H1 (cell line): ENCODE measurements at regions not wholly inside any gene's neighbourhood (a gene's known extent, or its start where the extent isn't known, plus 50 kb on each side); places are given as distances from the start of the nearest gene placed in this dataset.

Source experiments
- CTCF ChIA-PET: fragments of 300-600 bp; sonication (Branson Sonifier 250); formaldehyde crosslinking; loops from one replicate; lab custom pipeline; 2021; ENCODE audit not compliant: partially characterized antibody; lab: Charles Lee
- POLR2A ChIA-PET: fragments of 300-600 bp; sonication (Branson Sonifier 250); formaldehyde crosslinking; loops from one replicate; lab custom pipeline; 2021; ENCODE audit warnings: inconsistent platforms; ENCODE audit not compliant: partially characterized antibody; lab: Charles Lee
- DNase-seq, 2 experiments: peaks; one replicate each; pipeline versions ENCODE4 v3.0.0 to v3.0.0-alpha.2; 2010 to 2022; ENCODE audit warnings: low spot score in 2 of 2, low read depth in 1 of 2, mixed read lengths in 1 of 2
- FAIRE-seq: peaks from 2 replicates; lab custom pipeline; 2011; peaks lifted over from hg19 to GRCh38; lab: Jason Lieb, UNC
- H2AFZ ChIP-seq: 2 replicates; pipeline ENCODE4 v1.8.1; 2012; ENCODE audit warnings: low read length, inconsistent platforms
- H2AK5ac ChIP-seq: 2 replicates; pipeline ENCODE4 v1.6.1; 2013; ENCODE audit warnings: low read depth, low read length
- H2BK120ac ChIP-seq: replicated peaks from 2 replicates; pipeline ENCODE3; 2013; ENCODE audit warnings: low read depth, low read length, inconsistent platforms
- H2BK12ac ChIP-seq: 2 replicates; pipeline ENCODE4 v1.6.1; 2013; ENCODE audit warnings: low read depth, low read length
- H2BK15ac ChIP-seq: 2 replicates; pipeline ENCODE4 v1.6.1; 2013; ENCODE audit warnings: low read length
- H2BK20ac ChIP-seq: 2 replicates; pipeline ENCODE4 v1.6.1; 2013; ENCODE audit warnings: low read length
- H2BK5ac ChIP-seq: 2 replicates; pipeline ENCODE4 v1.6.1; 2013; ENCODE audit warnings: low read depth, low read length
- H3K14ac ChIP-seq: 2 replicates; pipeline ENCODE4 v1.6.1; 2013; ENCODE audit warnings: inconsistent platforms; ENCODE audit not compliant: insufficient read length
- H3K18ac ChIP-seq: 2 replicates; pipeline ENCODE4 v1.6.1; 2013; ENCODE audit warnings: low read length; ENCODE audit errors: extremely low read depth
- H3K23ac ChIP-seq: 2 replicates; pipeline ENCODE4 v1.6.1; 2013; ENCODE audit warnings: inconsistent platforms; ENCODE audit not compliant: insufficient read length
- H3K23me2 ChIP-seq: 2 replicates; pipeline ENCODE4 v1.6.1; 2013; ENCODE audit warnings: low read depth, low read length
- H3K27ac ChIP-seq: 2 replicates; pipeline ENCODE4 v1.6.1; 2011; ENCODE audit warnings: low read depth, low read length, inconsistent platforms
- H3K27me3 ChIP-seq, 4 experiments: replicated peaks in 1 of 4; 1 replicate in 1 of 4; 2 replicates in 3 of 4; pipeline versions ENCODE4 v1.6.1 to v1.8.1; 2011 to 2013; ENCODE audit warnings: low read length in 3 of 4, mild to moderate bottlenecking in 3 of 4, inconsistent platforms in 2 of 4, mixed read lengths in 2 of 4, moderate library complexity in 1 of 4; ENCODE audit not compliant: control insufficient read depth in 3 of 4, insufficient read depth in 3 of 4; ENCODE audit errors: extremely low read depth in 1 of 4
- H3K36me3 ChIP-seq, 4 experiments: 2 replicates each; pipeline versions ENCODE4 v1.6.1 to v1.8.1; 2011 to 2013; ENCODE audit warnings: mild to moderate bottlenecking in 4 of 4, low read length in 3 of 4, moderate library complexity in 2 of 4, control low read depth in 1 of 4, inconsistent platforms in 1 of 4; ENCODE audit not compliant: insufficient read depth in 4 of 4, control insufficient read depth in 2 of 4
- H3K4ac ChIP-seq: replicated peaks from 2 replicates; pipeline ENCODE3; 2013; ENCODE audit warnings: low read length, low read depth, mixed read lengths, inconsistent platforms; ENCODE audit not compliant: insufficient read length
- H3K4me1 ChIP-seq, 4 experiments: replicated peaks in 1 of 4; 1 replicate in 1 of 4; 2 replicates in 3 of 4; pipeline versions ENCODE4 v1.6.1 to v1.8.1; 2011 to 2013; ENCODE audit warnings: low read length in 3 of 4, inconsistent platforms in 2 of 4, mixed read lengths in 1 of 4; ENCODE audit not compliant: insufficient read depth in 4 of 4, control insufficient read depth in 3 of 4
- H3K4me2 ChIP-seq, 2 experiments: 2 replicates each; pipeline versions ENCODE4 v1.6.1 to v1.8.1; 2011 to 2013; ENCODE audit warnings: low read depth in 2 of 2, low read length in 2 of 2, control low read depth in 1 of 2, inconsistent platforms in 1 of 2, mild to moderate bottlenecking in 1 of 2; ENCODE audit not compliant: insufficient read depth in 1 of 2
- H3K4me3 ChIP-seq, 4 experiments: fragments of 200-600, 300-600 bp in 1 of 4; sonication (generic), shearing (Covaris generic), sonication (Bioruptor Twin) in 1 of 4; 2 replicates each; pipeline versions ENCODE4 v1.5.1 to v1.8.1; 2011 to 2016; ENCODE audit warnings: low read length in 4 of 4, low read depth in 3 of 4, control low read depth in 2 of 4, inconsistent platforms in 2 of 4, mild to moderate bottlenecking in 2 of 4, mixed read lengths in 1 of 4, moderate library complexity in 1 of 4; ENCODE audit not compliant: insufficient read depth in 2 of 4; ENCODE audit errors: extremely low read depth in 1 of 4
- H3K56ac ChIP-seq: replicated peaks from 2 replicates; pipeline ENCODE3; 2013; ENCODE audit warnings: low read depth, mild to moderate bottlenecking, mixed read lengths, low read length, inconsistent platforms; ENCODE audit not compliant: insufficient read length
- H3K79me1 ChIP-seq: 2 replicates; pipeline ENCODE4 v1.6.1; 2013; ENCODE audit warnings: low read depth, low read length, control low read depth
- H3K79me2 ChIP-seq, 2 experiments: 2 replicates each; pipeline versions ENCODE4 v1.6.1 to v1.8.1; 2012 to 2013; ENCODE audit warnings: low read length in 2 of 2, mild to moderate bottlenecking in 2 of 2, inconsistent platforms in 1 of 2; ENCODE audit not compliant: insufficient read depth in 2 of 2, control insufficient read depth in 1 of 2
- H3K9ac ChIP-seq, 4 experiments: replicated peaks in 1 of 4; 1 replicate in 1 of 4; 2 replicates in 3 of 4; pipeline versions ENCODE4 v1.6.1 to v1.8.1; 2011 to 2013; ENCODE audit warnings: low read depth in 3 of 4, low read length in 3 of 4, control low read depth in 2 of 4, mild to moderate bottlenecking in 2 of 4, moderate library complexity in 2 of 4, inconsistent platforms in 1 of 4; ENCODE audit errors: extremely low read depth in 1 of 4
- H3K9me3 ChIP-seq, 2 experiments: 2 replicates each; pipeline versions ENCODE4 v1.6.1 to v1.8.1; 2012 to 2013; ENCODE audit warnings: mild to moderate bottlenecking in 2 of 2, moderate library complexity in 2 of 2, control low read depth in 1 of 2, inconsistent platforms in 1 of 2, low read depth in 1 of 2, low read length in 1 of 2, mixed read lengths in 1 of 2; ENCODE audit not compliant: insufficient read depth in 2 of 2
- H4K20me1 ChIP-seq, 2 experiments: replicated peaks in 1 of 2; 2 replicates each; pipeline versions ENCODE3 to v1.8.1; 2011 to 2013; ENCODE audit warnings: inconsistent platforms in 2 of 2, low read length in 2 of 2, mild to moderate bottlenecking in 1 of 2; ENCODE audit not compliant: insufficient read depth in 2 of 2, control insufficient read depth in 1 of 2
- H4K5ac ChIP-seq: 2 replicates; pipeline ENCODE4 v1.6.1; 2013; ENCODE audit warnings: low read length, low read depth, mixed read lengths, inconsistent platforms; ENCODE audit not compliant: insufficient read length
- H4K8ac ChIP-seq: 2 replicates; pipeline ENCODE4 v1.8.0; 2013; ENCODE audit warnings: mild to moderate bottlenecking, moderate library complexity, low read length, inconsistent platforms; ENCODE audit not compliant: insufficient read depth; ENCODE audit errors: extremely low read depth
- H4K91ac ChIP-seq: replicated peaks from 2 replicates; pipeline ENCODE3; 2013; ENCODE audit warnings: low read length, mixed read lengths, inconsistent platforms; ENCODE audit not compliant: insufficient read length
- FOSL1 ChIP-seq: IDR thresholded peaks from 2 replicates; pipeline ENCODE4 v1.6.1; 2011; ENCODE audit warnings: mild to moderate bottlenecking, low read depth, low read length, moderate library complexity; ENCODE audit not compliant: insufficient read depth
- WGBS, 2 experiments: shearing (Covaris generic) in 1 of 2; methylation state at CpG; one replicate each; pipeline versions ENCODE4 v1.1.6 to v1.1.7; 2013 to 2015; ENCODE audit warnings: low lambda C conversion rate in 2 of 2, mixed read lengths in 2 of 2, inconsistent platforms in 1 of 2, low coverage in 1 of 2, missing lambda C conversion rate in 1 of 2; ENCODE audit not compliant: insufficient replicate concordance in 2 of 2, insufficient coverage in 1 of 2, insufficient read length in 1 of 2; ENCODE audit errors: extremely low coverage in 1 of 2, missing lambda C conversion rate in 1 of 2; 5-methylcytosine and 5-hydroxymethylcytosine counted together

DNA sequence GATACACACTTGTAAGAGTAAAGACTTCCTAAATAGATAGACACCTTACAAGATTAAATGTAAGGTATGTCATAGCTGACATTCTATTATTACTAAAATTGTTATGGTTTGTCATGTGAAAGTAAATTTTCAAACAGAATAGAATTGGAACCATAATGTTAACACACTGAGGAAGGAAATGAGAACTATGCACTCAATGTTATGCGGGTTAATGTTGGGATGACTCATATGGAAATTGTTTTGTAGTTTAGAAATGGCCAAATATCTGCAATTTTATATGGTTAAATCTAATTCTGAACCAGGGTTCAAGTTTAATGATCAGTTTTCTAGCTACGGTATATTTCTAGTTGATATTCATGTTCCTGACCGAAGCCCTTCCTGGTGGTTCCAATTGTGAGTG, 214.2 kb upstream of the ADO start:
- Histone ChIP-seq H3K4me3 (no peak overlapping the region), H3K4ac (no peak overlapping the region), H2AFZ (no peak overlapping the region), H2AK5ac (no peak overlapping the region), H2BK120ac (no peak overlapping the region), H3K18ac (no peak overlapping the region), H3K56ac (no peak overlapping the region), H3K23ac (no peak overlapping the region), H3K9ac (no peak overlapping the region), H2BK20ac (no peak overlapping the region), H3K4me1 (peaks cover 0 to 2% (median 0%) of the 10 kb centered on the region in 4 experiments; a peak in 1 of 7 replicates), H3K23me2 (no peaks in the 10 kb centered on the region), H3K14ac (no peak overlapping the region), H4K8ac (no peak overlapping the region), H2BK5ac (no peak overlapping the region), H3K36me3 (no peaks in the 10 kb centered on the region), H3K79me1 (no peaks in the 10 kb centered on the region), H3K27me3 (no peaks in the 10 kb centered on the region), H3K79me2 (no peaks in the 10 kb centered on the region), H3K4me2 (no peak overlapping the region), H4K5ac (no peak overlapping the region), H3K9me3 (no peaks in the 10 kb centered on the region), H4K91ac (no peak overlapping the region), H4K20me1 (no peaks in the 10 kb centered on the region), H3K27ac (no peak overlapping the region), H2BK15ac (no peak overlapping the region), H2BK12ac (no peak overlapping the region)
- TF ChIP-seq FOSL1 = no peak
- 94% methylated on average over 3 of the region's 3 CpGs; no CpG with 5 or more reads in 1 of the 2 experiments for WGBS, 2 experiments
- FAIRE-seq = no peak
- CTCF ChIA-PET = interaction anchor here (1.4 to 1.5 kb wide), 2 partner anchors 139 to 152 kb away, joined by 3 to 5 read pairs; no protein-coding TSS in a partner anchor
- POLR2A ChIA-PET = no interaction called here
- DNase-seq = no peak
